GM10847 (cell line): ENCODE measurements at regions not wholly inside any gene's neighbourhood (a gene's known extent, or its start where the extent isn't known, plus 50 kb on each side); places are given as distances from the start of the nearest gene placed in this dataset.

Experiments used
- POLR2A ChIP-seq: IDR thresholded peaks from 2 replicates; pipeline ENCODE4 v1.6.1; 2011; ENCODE audit not compliant: insufficient read length; ENCODE audit errors: extremely low read depth

GRCh38 chr7:155213955-155214740, 83.5 kb upstream of the INSIG1 start:
- no peak for TF ChIP-seq POLR2A

- TF ChIP-seq POLR2A = no peak
Measured at GRCh38 chr7:155215576-155216325, 81.9 kb upstream of the INSIG1 start.

GRCh38 chr7:155216475-155217272, 81.0 kb upstream of the INSIG1 start:
- no peak for TF ChIP-seq POLR2A

- no peak for TF ChIP-seq POLR2A
Measured at GRCh38 chr7:155217634-155218033, 80.0 kb upstream of the INSIG1 start.

GRCh38 chr7:155218276-155219153, 79.2 kb upstream of the INSIG1 start:
- TF ChIP-seq POLR2A = no peak

- no peak for TF ChIP-seq POLR2A
Measured at GRCh38 chr7:155219154-155219531, 78.5 kb upstream of the INSIG1 start.

- no peak for TF ChIP-seq POLR2A
Measured at GRCh38 chr7:155219947-155220769, 77.5 kb upstream of the INSIG1 start.

- TF ChIP-seq POLR2A = no peak
Measured at GRCh38 chr7:155220903-155221302, 76.8 kb upstream of the INSIG1 start.

GRCh38 chr7:155221547-155221946, 76.1 kb upstream of the INSIG1 start:
- TF ChIP-seq POLR2A = no peak

GRCh38 chr7:155222061-155222460, 75.6 kb upstream of the INSIG1 start:
- TF ChIP-seq POLR2A = no peak

- TF ChIP-seq POLR2A = no peak
Measured at GRCh38 chr7:155222573-155222972, 75.1 kb upstream of the INSIG1 start.

GRCh38 chr7:155223021-155223420, 74.7 kb upstream of the INSIG1 start:
- no peak for TF ChIP-seq POLR2A

- no peak for TF ChIP-seq POLR2A
Measured at GRCh38 chr7:155223503-155223902, 74.2 kb upstream of the INSIG1 start.
